GM23338 (cell line): ENCODE measurements at regions not wholly inside any gene's neighbourhood (a gene's known extent, or its start where the extent isn't known, plus 50 kb on each side); places are given as distances from the start of the nearest gene placed in this dataset.

Experiments
- ATAC-seq: fragments of 200-7000 bp; cut with Tn5 transposase; 3 replicates; pipeline ENCODE4 v1.9.1; 2020
- DNase-seq: peaks from one replicate; pipeline ENCODE4 v3.0.0-alpha.2; 2015; ENCODE audit warnings: low spot score
- H2AFZ ChIP-seq: fragments of 200-600 bp; sonication (generic); 2 replicates; pipeline ENCODE4 v1.8.0; 2016; ENCODE audit warnings: antibody characterized with exemption, mild to moderate bottlenecking, moderate library complexity
- H3F3A ChIP-seq: fragments of 200-600 bp; sonication (generic); replicated peaks from 2 replicates; pipeline ENCODE4 v1.8.0; 2017; ENCODE audit warnings: antibody characterized with exemption, mixed run types, low read depth
- H3K27ac ChIP-seq: fragments of 200-600 bp; sonication (generic); 2 replicates; pipeline ENCODE4 v1.6.1; 2016; ENCODE audit warnings: low read depth
- H3K27me3 ChIP-seq: fragments of 200-600 bp; sonication (generic); 2 replicates; pipeline ENCODE4 v1.8.0; 2016; ENCODE audit warnings: mild to moderate bottlenecking, mixed run types, moderate library complexity; ENCODE audit not compliant: insufficient read depth
- H3K36me3 ChIP-seq: fragments of 200-600 bp; sonication (generic); 2 replicates; pipeline ENCODE4 v1.8.0; 2016; ENCODE audit warnings: mild to moderate bottlenecking; ENCODE audit not compliant: insufficient read depth
- H3K4me1 ChIP-seq: fragments of 200-600 bp; sonication (generic); 2 replicates; pipeline ENCODE4 v1.8.0; 2016; ENCODE audit warnings: mild to moderate bottlenecking, moderate library complexity; ENCODE audit not compliant: insufficient read depth
- H3K4me2 ChIP-seq: fragments of 200-600 bp; sonication (generic); 2 replicates; pipeline ENCODE4 v1.7.1; 2017; ENCODE audit warnings: mixed run types
- H3K4me3 ChIP-seq: fragments of 200-600 bp; sonication (generic); 2 replicates; pipeline ENCODE4 v1.6.1; 2016; ENCODE audit warnings: mixed run types
- H3K79me2 ChIP-seq: fragments of 200-600 bp; sonication (generic); replicated peaks from 2 replicates; pipeline ENCODE4 v1.8.0; 2017; ENCODE audit warnings: mild to moderate bottlenecking; ENCODE audit not compliant: insufficient read depth
- H3K9me2 ChIP-seq: fragments of 200-600 bp; sonication (generic); 2 replicates; pipeline ENCODE4 v1.8.0; 2017; ENCODE audit not compliant: insufficient read depth
- H4K20me1 ChIP-seq: fragments of 200-600 bp; sonication (generic); replicated peaks from 2 replicates; pipeline ENCODE4 v1.8.0; 2017; ENCODE audit warnings: mild to moderate bottlenecking; ENCODE audit not compliant: insufficient read depth
- H3K27ac Mint-ChIP-seq: 2 replicates; pipeline ENCODE4 v1.8.0; 2020; ENCODE audit warnings: inconsistent platforms, mild to moderate bottlenecking, moderate library complexity, mixed read lengths
- H3K27me3 Mint-ChIP-seq: 3 replicates; pipeline ENCODE4 v1.8.0; 2022; ENCODE audit warnings: low read depth, mild to moderate bottlenecking, moderate library complexity, mixed read lengths, inconsistent platforms; ENCODE audit not compliant: insufficient read depth, poor library complexity
- H3K36me3 Mint-ChIP-seq: 3 replicates; pipeline ENCODE4 v1.8.0; 2021; ENCODE audit warnings: low read depth, mild to moderate bottlenecking, inconsistent platforms, moderate library complexity, mixed read lengths
- H3K4me1 Mint-ChIP-seq: 3 replicates; pipeline ENCODE4 v1.8.0; 2020; ENCODE audit warnings: mild to moderate bottlenecking, inconsistent platforms, mixed read lengths
- H3K4me3 Mint-ChIP-seq: 3 replicates; pipeline ENCODE4 v1.8.0; 2021; ENCODE audit warnings: moderate library complexity, mild to moderate bottlenecking, inconsistent platforms, mixed read lengths
- H3K9me3 Mint-ChIP-seq: 3 replicates; pipeline ENCODE4 v1.8.0; 2020; ENCODE audit warnings: moderate library complexity, mild to moderate bottlenecking, inconsistent platforms, mixed read lengths
- CREB1 ChIP-seq: fragments of 250-450 bp; sonication (Bioruptor Pico); IDR thresholded peaks from 2 replicates; pipeline ENCODE4 v1.5.0; 2020; ENCODE audit warnings: low read depth, mild to moderate bottlenecking, moderate library complexity
- EZH2 ChIP-seq: fragments of 200-600 bp; sonication (generic); IDR thresholded peaks from one replicate; pipeline ENCODE4 v1.8.0; 2017; ENCODE audit warnings: antibody characterized with exemption, mild to moderate bottlenecking, low read depth; ENCODE audit not compliant: unreplicated experiment
- EZH2phosphoT487 ChIP-seq: fragments of 200-600 bp; sonication (generic); IDR thresholded peaks from one replicate; pipeline ENCODE4 v1.8.1; 2018; ENCODE audit warnings: antibody characterized with exemption; ENCODE audit not compliant: unreplicated experiment
- JUNB ChIP-seq: IDR thresholded peaks from one replicate; pipeline ENCODE4 v1.6.1; 2016; ENCODE audit warnings: antibody characterized with exemption; ENCODE audit not compliant: unreplicated experiment
- NANOG ChIP-seq: IDR thresholded peaks from 2 replicates; pipeline ENCODE4 v1.6.1; 2016; ENCODE audit warnings: antibody characterized with exemption, borderline replicate concordance
- POLR2AphosphoS5 ChIP-seq: IDR thresholded peaks from 2 replicates; pipeline ENCODE4 v1.6.1; 2016; ENCODE audit warnings: antibody characterized with exemption, low read depth
- STAT1 ChIP-seq: IDR thresholded peaks from one replicate; pipeline ENCODE4 v1.6.1; 2016; ENCODE audit warnings: antibody characterized with exemption; ENCODE audit not compliant: unreplicated experiment
- ZNF114 ChIP-seq: fragments of 250-450 bp; sonication (Bioruptor Pico); IDR thresholded peaks from 2 replicates; pipeline ENCODE4 v1.5.0; 2020; ENCODE audit warnings: mild to moderate bottlenecking, moderate library complexity
- ZNF331 ChIP-seq: fragments of 250-450 bp; sonication (Bioruptor Pico); IDR thresholded peaks from 2 replicates; pipeline ENCODE4 v1.5.0; 2020; ENCODE audit warnings: low read depth, mild to moderate bottlenecking, moderate library complexity
- TF ChIP-seq, protein P1 (sequence below): IDR thresholded peaks from 2 replicates; pipeline ENCODE4 v1.6.1; 2016; ENCODE audit warnings: antibody characterized with exemption
- TF ChIP-seq, protein P2 (sequence below): fragments of 250-450 bp; sonication (Bioruptor Pico); IDR thresholded peaks from 2 replicates; pipeline ENCODE4 v1.5.0; 2020; ENCODE audit warnings: mild to moderate bottlenecking, moderate library complexity
- TF ChIP-seq, protein P3 (sequence below), 2 experiments: fragments of 200-600 bp in 1 of 2; sonication (generic) in 1 of 2; conservative IDR thresholded peaks; 2 replicates each; pipeline versions ENCODE4 v1.5.1 to v1.6.1; 2016 to 2017; ENCODE audit warnings: antibody characterized with exemption in 2 of 2, low read depth in 2 of 2, mild to moderate bottlenecking in 2 of 2, moderate library complexity in 1 of 2
- TF ChIP-seq, protein P4 (sequence below): IDR thresholded peaks from one replicate; pipeline ENCODE4 v1.6.1; 2018; ENCODE audit warnings: antibody characterized with exemption; ENCODE audit not compliant: unreplicated experiment

DNA sequence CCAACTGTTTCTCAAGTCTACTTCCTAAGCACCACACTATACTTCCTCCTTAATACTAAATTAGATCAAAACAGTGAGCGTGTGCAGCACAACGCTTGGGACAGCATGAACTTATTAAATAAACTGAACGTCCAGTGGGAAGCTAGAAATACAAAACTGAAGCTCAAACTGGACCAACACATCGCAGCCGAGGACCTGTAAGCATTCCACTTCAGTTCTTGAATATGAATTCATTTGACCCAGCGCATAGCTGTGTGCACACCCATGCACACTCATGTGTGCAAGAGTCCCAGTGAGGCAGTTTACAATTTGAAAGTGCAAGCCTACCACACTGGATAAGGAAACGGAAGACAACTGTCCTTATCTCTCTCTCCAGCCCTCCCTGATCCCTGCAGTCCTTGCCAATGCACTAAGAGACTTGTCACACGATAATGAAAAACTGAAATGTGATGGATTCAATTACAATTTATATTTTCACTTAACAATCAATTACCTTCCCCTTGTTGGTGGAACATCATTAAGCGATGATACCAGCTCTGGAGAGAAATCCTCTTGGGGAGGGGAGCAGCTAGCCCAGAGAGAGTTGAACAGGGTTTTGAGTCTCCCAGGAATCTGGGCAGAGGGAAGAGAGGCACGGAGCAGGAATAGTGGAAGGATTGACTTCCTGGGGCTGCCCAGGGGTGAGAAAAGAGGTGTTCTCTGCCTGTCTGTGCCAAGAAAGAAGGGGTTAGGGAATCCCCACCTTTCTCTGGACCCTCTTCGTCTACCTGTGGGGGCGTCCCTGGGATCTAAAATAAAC, 186.5 kb upstream of the KLHL29 start:
- no peak overlapping the region for H3K4me3 ChIP-seq
- H3K9me3 Mint-ChIP-seq: peaks cover 17% of the 10 kb centered on the region
- H3K4me2 ChIP-seq: no peak overlapping the region
- peaks cover 4% of the 10 kb centered on the region for H3K27me3 Mint-ChIP-seq
- H3K79me2 ChIP-seq: no peaks in the 10 kb centered on the region
- H3K4me1 Mint-ChIP-seq: no peaks in the 10 kb centered on the region; the same call in 2 of the 3 replicates
- no peak overlapping the region for H3K4me3 Mint-ChIP-seq
- H3K27ac ChIP-seq: no peak overlapping the region
- H3K27ac Mint-ChIP-seq: no peak overlapping the region
- H3K36me3 Mint-ChIP-seq: peaks cover 13% of the 10 kb centered on the region; the same call in 2 of the 3 replicates
- no peaks in the 10 kb centered on the region for H3K27me3 ChIP-seq
- DNase-seq (no peak), ATAC-seq (no peak)
- H3K9me2 ChIP-seq: peaks cover 4% of the 10 kb centered on the region; the same call in 1 of the 2 replicates
- no peaks in the 10 kb centered on the region for H4K20me1 ChIP-seq
- H3F3A ChIP-seq: no peaks in the 10 kb centered on the region
- H2AFZ ChIP-seq: no peak overlapping the region; the same call in 1 of the 2 replicates
- H3K4me1 ChIP-seq: no peaks in the 10 kb centered on the region
- no peaks in the 10 kb centered on the region for H3K36me3 ChIP-seq
- TF ChIP-seq, protein P1, sequence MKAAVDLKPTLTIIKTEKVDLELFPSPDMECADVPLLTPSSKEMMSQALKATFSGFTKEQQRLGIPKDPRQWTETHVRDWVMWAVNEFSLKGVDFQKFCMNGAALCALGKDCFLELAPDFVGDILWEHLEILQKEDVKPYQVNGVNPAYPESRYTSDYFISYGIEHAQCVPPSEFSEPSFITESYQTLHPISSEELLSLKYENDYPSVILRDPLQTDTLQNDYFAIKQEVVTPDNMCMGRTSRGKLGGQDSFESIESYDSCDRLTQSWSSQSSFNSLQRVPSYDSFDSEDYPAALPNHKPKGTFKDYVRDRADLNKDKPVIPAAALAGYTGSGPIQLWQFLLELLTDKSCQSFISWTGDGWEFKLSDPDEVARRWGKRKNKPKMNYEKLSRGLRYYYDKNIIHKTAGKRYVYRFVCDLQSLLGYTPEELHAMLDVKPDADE: no peak
- TF ChIP-seq, protein P2, sequence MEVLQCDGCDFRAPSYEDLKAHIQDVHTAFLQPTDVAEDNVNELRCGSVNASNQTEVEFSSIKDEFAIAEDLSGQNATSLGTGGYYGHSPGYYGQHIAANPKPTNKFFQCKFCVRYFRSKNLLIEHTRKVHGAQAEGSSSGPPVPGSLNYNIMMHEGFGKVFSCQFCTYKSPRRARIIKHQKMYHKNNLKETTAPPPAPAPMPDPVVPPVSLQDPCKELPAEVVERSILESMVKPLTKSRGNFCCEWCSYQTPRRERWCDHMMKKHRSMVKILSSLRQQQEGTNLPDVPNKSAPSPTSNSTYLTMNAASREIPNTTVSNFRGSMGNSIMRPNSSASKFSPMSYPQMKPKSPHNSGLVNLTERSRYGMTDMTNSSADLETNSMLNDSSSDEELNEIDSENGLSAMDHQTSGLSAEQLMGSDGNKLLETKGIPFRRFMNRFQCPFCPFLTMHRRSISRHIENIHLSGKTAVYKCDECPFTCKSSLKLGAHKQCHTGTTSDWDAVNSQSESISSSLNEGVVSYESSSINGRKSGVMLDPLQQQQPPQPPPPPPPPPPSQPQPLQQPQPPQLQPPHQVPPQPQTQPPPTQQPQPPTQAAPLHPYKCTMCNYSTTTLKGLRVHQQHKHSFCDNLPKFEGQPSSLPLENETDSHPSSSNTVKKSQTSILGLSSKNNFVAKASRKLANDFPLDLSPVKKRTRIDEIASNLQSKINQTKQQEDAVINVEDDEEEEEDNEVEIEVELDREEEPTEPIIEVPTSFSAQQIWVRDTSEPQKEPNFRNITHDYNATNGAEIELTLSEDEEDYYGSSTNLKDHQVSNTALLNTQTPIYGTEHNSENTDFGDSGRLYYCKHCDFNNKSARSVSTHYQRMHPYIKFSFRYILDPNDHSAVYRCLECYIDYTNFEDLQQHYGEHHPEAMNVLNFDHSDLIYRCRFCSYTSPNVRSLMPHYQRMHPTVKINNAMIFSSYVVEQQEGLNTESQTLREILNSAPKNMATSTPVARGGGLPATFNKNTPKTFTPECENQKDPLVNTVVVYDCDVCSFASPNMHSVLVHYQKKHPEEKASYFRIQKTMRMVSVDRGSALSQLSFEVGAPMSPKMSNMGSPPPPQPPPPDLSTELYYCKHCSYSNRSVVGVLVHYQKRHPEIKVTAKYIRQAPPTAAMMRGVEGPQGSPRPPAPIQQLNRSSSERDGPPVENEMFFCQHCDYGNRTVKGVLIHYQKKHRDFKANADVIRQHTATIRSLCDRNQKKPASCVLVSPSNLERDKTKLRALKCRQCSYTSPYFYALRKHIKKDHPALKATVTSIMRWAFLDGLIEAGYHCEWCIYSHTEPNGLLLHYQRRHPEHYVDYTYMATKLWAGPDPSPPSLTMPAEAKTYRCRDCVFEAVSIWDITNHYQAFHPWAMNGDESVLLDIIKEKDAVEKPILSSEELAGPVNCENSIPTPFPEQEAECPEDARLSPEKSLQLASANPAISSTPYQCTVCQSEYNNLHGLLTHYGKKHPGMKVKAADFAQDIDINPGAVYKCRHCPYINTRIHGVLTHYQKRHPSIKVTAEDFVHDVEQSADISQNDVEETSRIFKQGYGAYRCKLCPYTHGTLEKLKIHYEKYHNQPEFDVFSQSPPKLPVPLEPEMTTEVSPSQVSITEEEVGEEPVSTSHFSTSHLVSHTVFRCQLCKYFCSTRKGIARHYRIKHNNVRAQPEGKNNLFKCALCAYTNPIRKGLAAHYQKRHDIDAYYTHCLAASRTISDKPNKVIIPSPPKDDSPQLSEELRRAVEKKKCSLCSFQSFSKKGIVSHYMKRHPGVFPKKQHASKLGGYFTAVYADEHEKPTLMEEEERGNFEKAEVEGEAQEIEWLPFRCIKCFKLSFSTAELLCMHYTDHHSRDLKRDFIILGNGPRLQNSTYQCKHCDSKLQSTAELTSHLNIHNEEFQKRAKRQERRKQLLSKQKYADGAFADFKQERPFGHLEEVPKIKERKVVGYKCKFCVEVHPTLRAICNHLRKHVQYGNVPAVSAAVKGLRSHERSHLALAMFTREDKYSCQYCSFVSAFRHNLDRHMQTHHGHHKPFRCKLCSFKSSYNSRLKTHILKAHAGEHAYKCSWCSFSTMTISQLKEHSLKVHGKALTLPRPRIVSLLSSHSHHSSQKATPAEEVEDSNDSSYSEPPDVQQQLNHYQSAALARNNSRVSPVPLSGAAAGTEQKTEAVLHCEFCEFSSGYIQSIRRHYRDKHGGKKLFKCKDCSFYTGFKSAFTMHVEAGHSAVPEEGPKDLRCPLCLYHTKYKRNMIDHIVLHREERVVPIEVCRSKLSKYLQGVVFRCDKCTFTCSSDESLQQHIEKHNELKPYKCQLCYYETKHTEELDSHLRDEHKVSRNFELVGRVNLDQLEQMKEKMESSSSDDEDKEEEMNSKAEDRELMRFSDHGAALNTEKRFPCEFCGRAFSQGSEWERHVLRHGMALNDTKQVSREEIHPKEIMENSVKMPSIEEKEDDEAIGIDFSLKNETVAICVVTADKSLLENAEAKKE (CRISPR knock-in tag): no peak
- TF ChIP-seq, protein P3, sequence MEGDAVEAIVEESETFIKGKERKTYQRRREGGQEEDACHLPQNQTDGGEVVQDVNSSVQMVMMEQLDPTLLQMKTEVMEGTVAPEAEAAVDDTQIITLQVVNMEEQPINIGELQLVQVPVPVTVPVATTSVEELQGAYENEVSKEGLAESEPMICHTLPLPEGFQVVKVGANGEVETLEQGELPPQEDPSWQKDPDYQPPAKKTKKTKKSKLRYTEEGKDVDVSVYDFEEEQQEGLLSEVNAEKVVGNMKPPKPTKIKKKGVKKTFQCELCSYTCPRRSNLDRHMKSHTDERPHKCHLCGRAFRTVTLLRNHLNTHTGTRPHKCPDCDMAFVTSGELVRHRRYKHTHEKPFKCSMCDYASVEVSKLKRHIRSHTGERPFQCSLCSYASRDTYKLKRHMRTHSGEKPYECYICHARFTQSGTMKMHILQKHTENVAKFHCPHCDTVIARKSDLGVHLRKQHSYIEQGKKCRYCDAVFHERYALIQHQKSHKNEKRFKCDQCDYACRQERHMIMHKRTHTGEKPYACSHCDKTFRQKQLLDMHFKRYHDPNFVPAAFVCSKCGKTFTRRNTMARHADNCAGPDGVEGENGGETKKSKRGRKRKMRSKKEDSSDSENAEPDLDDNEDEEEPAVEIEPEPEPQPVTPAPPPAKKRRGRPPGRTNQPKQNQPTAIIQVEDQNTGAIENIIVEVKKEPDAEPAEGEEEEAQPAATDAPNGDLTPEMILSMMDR (conservative IDR thresholded peaks at IDR 0.05; ENCODE audit: low read depth in 2 of 2): no peak
- no peak for TF ChIP-seq EZH2phosphoT487
- no peak for TF ChIP-seq ZNF331 (CRISPR knock-in tag)
- TF ChIP-seq NANOG: no peak
- TF ChIP-seq POLR2AphosphoS5: no peak
- no peak for TF ChIP-seq EZH2
- no peak for TF ChIP-seq CREB1
- TF ChIP-seq JUNB: no peak
- no peak for TF ChIP-seq STAT1
- no peak for TF ChIP-seq ZNF114 (CRISPR knock-in tag)
- TF ChIP-seq, protein P4, sequence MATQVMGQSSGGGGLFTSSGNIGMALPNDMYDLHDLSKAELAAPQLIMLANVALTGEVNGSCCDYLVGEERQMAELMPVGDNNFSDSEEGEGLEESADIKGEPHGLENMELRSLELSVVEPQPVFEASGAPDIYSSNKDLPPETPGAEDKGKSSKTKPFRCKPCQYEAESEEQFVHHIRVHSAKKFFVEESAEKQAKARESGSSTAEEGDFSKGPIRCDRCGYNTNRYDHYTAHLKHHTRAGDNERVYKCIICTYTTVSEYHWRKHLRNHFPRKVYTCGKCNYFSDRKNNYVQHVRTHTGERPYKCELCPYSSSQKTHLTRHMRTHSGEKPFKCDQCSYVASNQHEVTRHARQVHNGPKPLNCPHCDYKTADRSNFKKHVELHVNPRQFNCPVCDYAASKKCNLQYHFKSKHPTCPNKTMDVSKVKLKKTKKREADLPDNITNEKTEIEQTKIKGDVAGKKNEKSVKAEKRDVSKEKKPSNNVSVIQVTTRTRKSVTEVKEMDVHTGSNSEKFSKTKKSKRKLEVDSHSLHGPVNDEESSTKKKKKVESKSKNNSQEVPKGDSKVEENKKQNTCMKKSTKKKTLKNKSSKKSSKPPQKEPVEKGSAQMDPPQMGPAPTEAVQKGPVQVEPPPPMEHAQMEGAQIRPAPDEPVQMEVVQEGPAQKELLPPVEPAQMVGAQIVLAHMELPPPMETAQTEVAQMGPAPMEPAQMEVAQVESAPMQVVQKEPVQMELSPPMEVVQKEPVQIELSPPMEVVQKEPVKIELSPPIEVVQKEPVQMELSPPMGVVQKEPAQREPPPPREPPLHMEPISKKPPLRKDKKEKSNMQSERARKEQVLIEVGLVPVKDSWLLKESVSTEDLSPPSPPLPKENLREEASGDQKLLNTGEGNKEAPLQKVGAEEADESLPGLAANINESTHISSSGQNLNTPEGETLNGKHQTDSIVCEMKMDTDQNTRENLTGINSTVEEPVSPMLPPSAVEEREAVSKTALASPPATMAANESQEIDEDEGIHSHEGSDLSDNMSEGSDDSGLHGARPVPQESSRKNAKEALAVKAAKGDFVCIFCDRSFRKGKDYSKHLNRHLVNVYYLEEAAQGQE: no peak
